Adrenal gland (tissue), 9 donors: ENCODE measurements at regions not wholly inside any gene's neighbourhood (a gene's known extent, or its start where the extent isn't known, plus 50 kb on each side); places are given as distances from the start of the nearest gene placed in this dataset.

Experiments
- DNase-seq, 7 donors: peaks; one replicate each; pipeline ENCODE4 v3.0.0-alpha.2; 2019 to 2020
- H3K27ac ChIP-seq, 5 donors: fragments of 200-600 bp; sonication (generic) in 4 of 5; 1 replicate in 3 of 5; 2 replicates in 2 of 5; pipeline versions ENCODE4 v1.5.1 to v1.8.0; 2016 to 2020; ENCODE audit warnings: mild to moderate bottlenecking in 1 of 5
- H3K27me3 ChIP-seq: fragments of 200-600 bp; 2 replicates; pipeline ENCODE4 v1.8.0; 2021
- H3K36me3 ChIP-seq, 2 donors: fragments of 200-600 bp; replicated peaks in 1 of 2; 1 replicate in 1 of 2; 2 replicates in 1 of 2; pipeline versions ENCODE4 v1.5.1 to v1.8.0; 2018 to 2022
- H3K4me1 ChIP-seq, 2 donors: fragments of 200-600 bp; replicated peaks in 1 of 2; 1 replicate in 1 of 2; 2 replicates in 1 of 2; pipeline versions ENCODE4 v1.5.1 to v1.8.0; 2018 to 2021
- H3K4me3 ChIP-seq, 4 donors: fragments of 200-600 bp; sonication (generic) in 3 of 4; one replicate each; pipeline ENCODE4 v1.5.1; 2016 to 2018
- H3K9me3 ChIP-seq, 3 donors: fragments of 200-600 bp; sonication (generic) in 1 of 3; replicated peaks in 1 of 3; 1 replicate in 2 of 3; 2 replicates in 1 of 3; pipeline versions ENCODE4 v1.5.1 to v1.8.0; 2016 to 2021
- CTCF ChIP-seq, 6 experiments: fragments of 450-650 bp in 4 of 6; fragments of 200-600 bp in 2 of 6; sonication (generic) in 1 of 6; IDR thresholded peaks; 1 replicate in 5 of 6; 2 replicates in 1 of 6; pipeline versions ENCODE4 v1.5.1 to v1.8.0; 2016 to 2021; ENCODE audit warnings: antibody characterized with exemption in 6 of 6, mild to moderate bottlenecking in 2 of 6, moderate library complexity in 1 of 6
- POLR2A ChIP-seq, 2 donors: fragments of 450-650 bp; IDR thresholded peaks; one replicate each; pipeline ENCODE4 v1.6.1; 2017; ENCODE audit warnings: antibody characterized with exemption in 2 of 2, mild to moderate bottlenecking in 2 of 2, moderate library complexity in 1 of 2
- WGBS, 4 donors: extraction: QIAGEN DNeasy Blood & Tissue Kit in 2 of 4; methylation state at CpG; one replicate each; pipeline versions ENCODE4 v1.1.5 to v1.1.7; 2013 to 2017; 5-methylcytosine and 5-hydroxymethylcytosine counted together
- intact Hi-C, 2 donors: fragments of 100-400 bp; cut with DNase I; formaldehyde crosslinking; loops; one replicate each; pipeline versions ENCODE4 v1.14.1 to v1.15.0; 2022 to 2023
- donor health status: healthy with polysubstance abuse.
- donor health status: Bipolar disorder and iron deficiency.
- donor health status: DM: yes; HTN: yes; CAD: no.
- donor health status: DM: no; HTN: no; CAD: no.
- donor health status: DM: no; HTN: no; CAD: no.

GRCh38 chr1:193592317-193592716, 405.9 kb upstream of the B3GALT2 start:
- WGBS, 4 donors, result 68 to 78% (median 74%) methylated on average over 2 of the region's 2 CpGs
- no peak for TF ChIP-seq CTCF (IDR thresholded peaks at IDR 0.05)
- no peak for TF ChIP-seq POLR2A (IDR thresholded peaks at IDR 0.05)
- Histone ChIP-seq H3K4me1 (peaks cover 7 to 16% of the 10 kb centered on the region in 2 donors), H3K27me3 (no peaks in the 10 kb centered on the region), H3K36me3 (no peaks in the 10 kb centered on the region), H3K9me3 (no peaks in the 10 kb centered on the region), H3K4me3 (no peak overlapping the region), H3K27ac (no peak overlapping the region)
- no peak for DNase-seq
- intact Hi-C loops, result no loop called here

DNA sequence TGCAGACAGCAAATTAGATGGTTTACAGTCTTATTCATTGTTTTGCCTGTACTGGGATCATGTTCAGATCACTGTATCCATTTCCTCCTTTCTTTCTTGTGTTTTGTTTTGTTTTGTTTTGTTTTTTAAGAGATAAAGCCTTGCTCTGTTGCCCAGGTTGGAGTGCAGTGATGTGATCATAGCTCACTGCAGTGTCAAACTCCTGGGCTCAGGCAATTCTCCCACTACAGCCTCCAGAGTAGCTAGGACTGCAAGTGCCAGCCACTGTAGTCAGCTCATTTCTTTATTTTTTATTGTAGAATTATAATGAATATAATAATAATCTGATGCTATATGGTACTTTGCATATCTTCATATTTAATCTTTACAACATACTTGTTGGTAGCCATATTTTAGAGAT, 403.7 kb upstream of the B3GALT2 start:
- H3K4me3 ChIP-seq, result peak overlapping the region in 1 of 4 donors; percentile 22
- no peaks in the 10 kb centered on the region for H3K27me3 ChIP-seq
- peak in 2 of 7 donors; percentile 8 to 19 for DNase-seq
- TF ChIP-seq POLR2A (IDR thresholded peaks at IDR 0.05) (no peak), CTCF (IDR thresholded peaks at IDR 0.05) (no peak)
- intact Hi-C loops, result no loop called here
- no peaks in the 10 kb centered on the region for H3K9me3 ChIP-seq
- peak overlapping the region in 1 of 5 donors; percentile 36 for H3K27ac ChIP-seq
- H3K36me3 ChIP-seq, result no peaks in the 10 kb centered on the region
- H3K4me1 ChIP-seq, result peaks cover 7 to 16% of the 10 kb centered on the region in 2 donors

DNA sequence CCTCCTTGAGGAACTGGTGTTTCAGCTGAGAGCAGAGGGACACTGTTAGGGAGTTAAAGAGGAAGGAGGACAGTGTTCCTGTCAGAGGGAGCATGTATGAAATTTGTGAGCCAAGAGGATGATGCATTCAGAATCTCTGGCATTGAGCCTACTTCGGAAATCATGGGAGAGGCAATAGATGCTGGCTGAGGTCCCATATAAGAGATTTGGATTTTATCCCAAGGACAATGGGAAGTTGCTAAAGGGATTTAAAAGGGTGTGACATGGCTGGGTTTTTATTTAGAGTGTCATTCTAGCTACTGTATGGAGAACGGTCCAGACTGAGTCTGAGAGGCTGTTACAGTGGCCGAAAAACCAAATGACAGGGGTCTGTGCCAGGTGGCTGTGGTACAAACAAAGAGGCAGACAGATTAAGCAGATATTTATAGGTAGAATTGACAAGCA, 403.2 kb upstream of the B3GALT2 start:
- no peaks in the 10 kb centered on the region for H3K36me3 ChIP-seq
- WGBS, 4 donors, result 17 to 20% (median 18%) methylated on average over 3 of the region's 3 CpGs
- peak; percentile 25 to 67 (median 48) for DNase-seq
- H3K27me3 ChIP-seq, result no peaks in the 10 kb centered on the region
- no peaks in the 10 kb centered on the region for H3K9me3 ChIP-seq
- no peak for TF ChIP-seq CTCF (IDR thresholded peaks at IDR 0.05)
- TF ChIP-seq POLR2A (IDR thresholded peaks at IDR 0.05), result no peak
- peaks cover 7 to 16% of the 10 kb centered on the region in 2 donors for H3K4me1 ChIP-seq
- H3K4me3 ChIP-seq, result peak overlapping the region in 1 of 4 donors; percentile 22
- intact Hi-C loops, result no loop called here
- peak overlapping the region in 1 of 5 donors; percentile 36 for H3K27ac ChIP-seq

DNA sequence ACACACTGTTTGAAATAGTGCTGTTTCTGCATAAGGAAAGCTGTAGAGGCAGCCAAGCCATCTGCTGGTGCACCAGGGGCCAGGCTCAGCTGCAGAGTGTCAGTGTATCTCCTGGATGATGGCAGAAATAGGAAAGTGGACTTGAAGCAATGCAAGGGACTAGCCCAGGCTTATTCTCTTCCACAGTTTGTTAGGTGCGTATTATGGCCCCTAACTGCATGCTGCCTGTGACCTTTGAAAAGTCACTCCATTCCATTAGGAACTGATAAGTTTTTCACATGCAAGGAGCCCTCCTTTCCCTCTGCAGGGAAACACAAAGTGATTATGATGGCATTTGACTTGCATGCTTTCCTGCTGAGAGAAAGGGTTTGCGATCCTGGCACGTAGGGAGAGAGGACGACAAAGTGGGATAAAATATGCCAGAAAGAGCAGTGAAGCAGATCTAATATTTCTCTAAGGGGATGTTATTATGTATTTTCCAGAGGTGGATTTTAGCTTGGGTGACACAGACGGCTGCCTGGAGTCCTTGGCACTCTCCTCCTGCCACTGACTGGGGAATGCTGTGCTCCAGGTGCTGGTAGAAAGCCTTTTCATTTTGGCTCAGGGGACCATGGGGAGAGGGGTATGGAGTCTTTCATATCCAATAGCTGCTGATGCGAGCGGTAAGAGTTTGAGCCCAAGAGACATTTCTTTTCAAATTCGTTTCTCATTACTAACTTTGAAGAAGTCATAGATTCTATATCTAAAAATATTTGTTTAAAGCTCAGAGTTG, 402.1 kb upstream of the B3GALT2 start:
- DNase-seq, result no peak
- WGBS, 4 donors, result 75 to 88% (median 83%) methylated on average over 8 of the region's 8 CpGs
- Histone ChIP-seq H3K9me3 (no peaks in the 10 kb centered on the region), H3K4me1 (peaks cover 7 to 16% of the 10 kb centered on the region in 2 donors), H3K4me3 (no peak overlapping the region), H3K36me3 (no peaks in the 10 kb centered on the region), H3K27ac (no peak overlapping the region), H3K27me3 (no peaks in the 10 kb centered on the region)
- TF ChIP-seq POLR2A (IDR thresholded peaks at IDR 0.05), result no peak
- no peak for TF ChIP-seq CTCF (IDR thresholded peaks at IDR 0.05)
- intact Hi-C loops, result no loop called here
